Activated effector memory CD4-positive, alpha-beta T cell treated with Interleukin-2 at 50 U/mL for 16 hours (primary cell): ENCODE measurements at regions not wholly inside any gene's neighbourhood (a gene's known extent, or its start where the extent isn't known, plus 50 kb on each side); places are given as distances from the start of the nearest gene placed in this dataset.

ENCODE experiments used
- DNase-seq: peaks from one replicate; pipeline ENCODE4 v3.0.0-alpha.2; 2020

GRCh38 chr2:239776436-239777005 lies 248.6 kb downstream of the NDUFA10 start:
- DNase-seq = no peak

GRCh38 chr2:239775623-239776435 lies 249.3 kb downstream of the NDUFA10 start:
- DNase-seq = no peak

GRCh38 chr2:239774933-239775622 lies 250.1 kb downstream of the NDUFA10 start:
- no peak for DNase-seq

- no peak for DNase-seq
Measured at GRCh38 chr2:239774142-239774462, 251.0 kb downstream of the NDUFA10 start.

- no peak for DNase-seq
Measured at GRCh38 chr2:239773228-239774141, 251.7 kb downstream of the NDUFA10 start.

- DNase-seq = no peak
Measured at GRCh38 chr2:239772721-239773120, 252.4 kb downstream of the NDUFA10 start.

GRCh38 chr2:239770246-239770639 lies 254.9 kb downstream of the NDUFA10 start:
- DNase-seq = no peak

GRCh38 chr2:239769554-239770245 lies 255.4 kb downstream of the NDUFA10 start:
- DNase-seq = no peak

- DNase-seq = no peak
Measured at GRCh38 chr2:239768907-239769553, 256.1 kb downstream of the NDUFA10 start.

GRCh38 chr2:239768031-239768790 lies 256.9 kb downstream of the NDUFA10 start:
- DNase-seq = no peak

GRCh38 chr2:239767021-239767905 lies 257.9 kb downstream of the NDUFA10 start:
- DNase-seq = no peak

GRCh38 chr2:239765911-239766310 lies 259.2 kb downstream of the NDUFA10 start:
- DNase-seq = no peak

- no peak for DNase-seq
Measured at GRCh38 chr2:239765076-239765845, 259.9 kb downstream of the NDUFA10 start.

GRCh38 chr2:239763433-239764097 lies 261.6 kb downstream of the NDUFA10 start:
- DNase-seq = no peak

GRCh38 chr2:239762655-239763269 lies 262.4 kb downstream of the NDUFA10 start:
- no peak for DNase-seq

GRCh38 chr2:239762106-239762505 lies 263.0 kb downstream of the NDUFA10 start:
- DNase-seq = no peak

- no peak for DNase-seq
Measured at GRCh38 chr2:239760596-239760995, 264.5 kb downstream of the NDUFA10 start.

- no peak for DNase-seq
Measured at GRCh38 chr2:239758279-239758877, 266.8 kb downstream of the NDUFA10 start.
